BE2C (cell line): ENCODE measurements at regions not wholly inside any gene's neighbourhood (a gene's known extent, or its start where the extent isn't known, plus 50 kb on each side); places are given as distances from the start of the nearest gene placed in this dataset.
"Not testable (repeated sequence)": the region's sequence is repeated elsewhere in the genome, so short reads cannot be mapped to it uniquely, and the experiment has no call there.

Source experiments
- DNase-seq: peaks from one replicate; pipeline ENCODE4 v3.0.0-alpha.2; 2020
- H3K27me3 ChIP-seq: fragments of 250-450 bp; sonication (Bioruptor Pico); 2 replicates; pipeline ENCODE4 v1.5.1; 2020; ENCODE audit warnings: mild to moderate bottlenecking
- H3K36me3 ChIP-seq: fragments of 250-450 bp; sonication (Bioruptor Pico); 2 replicates; pipeline ENCODE4 v1.5.1; 2020; ENCODE audit warnings: mild to moderate bottlenecking
- H3K4me1 ChIP-seq: fragments of 250-450 bp; sonication (Bioruptor Pico); 2 replicates; pipeline ENCODE4 v1.5.1; 2020
- H3K4me3 ChIP-seq: 2 replicates; pipeline ENCODE4 v1.5.1; 2011; ENCODE audit warnings: low read depth, low read length
- H3K9me3 ChIP-seq: fragments of 250-450 bp; sonication (Bioruptor Pico); 2 replicates; pipeline ENCODE4 v1.5.1; 2020
- TF ChIP-seq, protein P1 (sequence below): IDR thresholded peaks from 2 replicates; pipeline ENCODE4 v1.5.1; 2012; ENCODE audit warnings: mild to moderate bottlenecking, low read depth, low read length

DNA sequence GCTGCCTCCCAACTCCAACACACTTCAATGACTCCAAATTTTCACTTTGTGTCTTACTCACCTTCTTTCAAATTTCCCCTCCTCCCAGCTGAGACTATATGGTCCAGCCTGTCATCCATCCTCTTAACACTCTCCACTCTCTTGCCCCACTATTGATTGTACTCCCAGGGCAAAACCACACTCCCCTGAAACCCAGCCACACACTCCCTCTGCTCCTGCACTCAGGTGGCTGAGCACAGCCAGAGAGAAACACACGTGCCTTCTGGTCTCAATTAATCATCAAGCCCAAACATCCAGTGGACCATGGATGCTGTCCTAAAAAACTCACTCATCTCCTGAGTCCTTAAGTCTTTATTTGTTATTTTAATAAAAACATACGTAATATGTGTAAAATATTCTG, 1026.4 kb downstream of the KCNJ18 start:
- DNase-seq = no peak
- no peaks in the 10 kb centered on the region for H3K4me1 ChIP-seq
- H3K27me3 ChIP-seq = no peaks in the 10 kb centered on the region
- TF ChIP-seq, protein P1, sequence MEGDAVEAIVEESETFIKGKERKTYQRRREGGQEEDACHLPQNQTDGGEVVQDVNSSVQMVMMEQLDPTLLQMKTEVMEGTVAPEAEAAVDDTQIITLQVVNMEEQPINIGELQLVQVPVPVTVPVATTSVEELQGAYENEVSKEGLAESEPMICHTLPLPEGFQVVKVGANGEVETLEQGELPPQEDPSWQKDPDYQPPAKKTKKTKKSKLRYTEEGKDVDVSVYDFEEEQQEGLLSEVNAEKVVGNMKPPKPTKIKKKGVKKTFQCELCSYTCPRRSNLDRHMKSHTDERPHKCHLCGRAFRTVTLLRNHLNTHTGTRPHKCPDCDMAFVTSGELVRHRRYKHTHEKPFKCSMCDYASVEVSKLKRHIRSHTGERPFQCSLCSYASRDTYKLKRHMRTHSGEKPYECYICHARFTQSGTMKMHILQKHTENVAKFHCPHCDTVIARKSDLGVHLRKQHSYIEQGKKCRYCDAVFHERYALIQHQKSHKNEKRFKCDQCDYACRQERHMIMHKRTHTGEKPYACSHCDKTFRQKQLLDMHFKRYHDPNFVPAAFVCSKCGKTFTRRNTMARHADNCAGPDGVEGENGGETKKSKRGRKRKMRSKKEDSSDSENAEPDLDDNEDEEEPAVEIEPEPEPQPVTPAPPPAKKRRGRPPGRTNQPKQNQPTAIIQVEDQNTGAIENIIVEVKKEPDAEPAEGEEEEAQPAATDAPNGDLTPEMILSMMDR = no peak
- no peaks in the 10 kb centered on the region for H3K9me3 ChIP-seq
- no peaks in the 10 kb centered on the region for H3K36me3 ChIP-seq
- no peak overlapping the region for H3K4me3 ChIP-seq

DNA sequence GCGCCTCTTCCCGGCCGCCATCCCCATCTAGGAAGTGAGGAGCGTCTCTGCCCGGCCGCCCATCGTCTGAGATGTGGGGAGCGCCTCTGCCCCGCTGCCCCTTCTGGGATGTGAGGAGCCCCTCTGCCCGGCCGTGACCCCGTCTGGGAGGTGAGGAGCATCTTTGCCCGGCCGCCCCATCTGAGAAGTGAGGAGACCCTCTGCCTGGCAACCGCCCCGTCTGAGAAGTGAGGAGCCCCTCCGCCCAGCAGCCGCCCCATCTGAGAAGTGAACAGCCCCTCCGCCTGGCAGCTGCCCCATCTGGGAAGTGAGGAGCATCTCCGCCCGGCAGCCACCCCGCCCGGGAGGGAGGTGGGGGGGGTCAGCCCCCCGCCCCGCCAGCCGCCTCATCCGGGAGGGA, 1048.7 kb downstream of the KCNJ18 start:
- H3K4me1 ChIP-seq, H3K9me3 ChIP-seq, H3K36me3 ChIP-seq, H3K27me3 ChIP-seq, DNase-seq, H3K4me3 ChIP-seq: not testable (repeated sequence)
